MCF 10A (cell line): ENCODE measurements at regions not wholly inside any gene's neighbourhood (a gene's known extent, or its start where the extent isn't known, plus 50 kb on each side); places are given as distances from the start of the nearest gene placed in this dataset.

Experiments
- BruUV-seq: library from RNA; stranded (reverse); fragments of 400-500 nt; replicated peaks from 2 replicates; lab custom pipeline; 2021; lab: Mats Ljungman, UMichigan
- CTCF ChIA-PET: fragments of 300-600 bp; sonication (Branson Sonifier 250); formaldehyde crosslinking; extraction: SDS; loops from one replicate; lab custom pipeline; 2021; ENCODE audit warnings: antibody characterized with exemption, inconsistent platforms; lab: Yijun Ruan, JAX
- POLR2A ChIA-PET: fragments of 300-600, 350-650 bp; sonication (Branson Sonifier 250); formaldehyde crosslinking; extraction: SDS; loops from one replicate; lab custom pipeline; 2020; ENCODE audit warnings: antibody characterized with exemption, inconsistent platforms; lab: Yijun Ruan, JAX
- DNase-seq: peaks from one replicate; pipeline ENCODE4 v3.0.0-alpha.2; 2018; ENCODE audit not compliant: unreplicated experiment
- H3K27ac Mint-ChIP-seq: one replicate; pipeline ENCODE4 v1.8.0; 2022; ENCODE audit warnings: mild to moderate bottlenecking, low read depth, mixed read lengths; ENCODE audit not compliant: unreplicated experiment
- H3K27me3 Mint-ChIP-seq: one replicate; pipeline ENCODE4 v1.8.0; 2022; ENCODE audit warnings: mixed read lengths; ENCODE audit not compliant: insufficient read depth, unreplicated experiment
- H3K36me3 Mint-ChIP-seq: one replicate; pipeline ENCODE4 v1.8.0; 2022; ENCODE audit warnings: mild to moderate bottlenecking, moderate library complexity, mixed read lengths; ENCODE audit not compliant: insufficient read depth, unreplicated experiment
- H3K4me1 Mint-ChIP-seq: one replicate; pipeline ENCODE4 v1.8.0; 2022; ENCODE audit warnings: mixed read lengths; ENCODE audit not compliant: insufficient read depth, unreplicated experiment
- H3K4me3 Mint-ChIP-seq: one replicate; pipeline ENCODE4 v1.8.0; 2022; ENCODE audit warnings: mild to moderate bottlenecking, moderate library complexity, mixed read lengths; ENCODE audit not compliant: unreplicated experiment
- H3K9me3 Mint-ChIP-seq: one replicate; pipeline ENCODE4 v1.8.0; 2022; ENCODE audit warnings: mixed read lengths; ENCODE audit not compliant: unreplicated experiment
- intact Hi-C: fragments of 100-400 bp; cut with micrococcal nuclease; formaldehyde crosslinking; loops from 2 replicates; pipeline ENCODE4 v1.14.1; 2022
- TF ChIP-seq, protein P1 (sequence below): fragments of 200-600 bp; IDR thresholded peaks from one replicate; pipeline ENCODE4 v1.8.0; 2022; ENCODE audit warnings: antibody characterized with exemption, mild to moderate bottlenecking; ENCODE audit not compliant: unreplicated experiment

DNA sequence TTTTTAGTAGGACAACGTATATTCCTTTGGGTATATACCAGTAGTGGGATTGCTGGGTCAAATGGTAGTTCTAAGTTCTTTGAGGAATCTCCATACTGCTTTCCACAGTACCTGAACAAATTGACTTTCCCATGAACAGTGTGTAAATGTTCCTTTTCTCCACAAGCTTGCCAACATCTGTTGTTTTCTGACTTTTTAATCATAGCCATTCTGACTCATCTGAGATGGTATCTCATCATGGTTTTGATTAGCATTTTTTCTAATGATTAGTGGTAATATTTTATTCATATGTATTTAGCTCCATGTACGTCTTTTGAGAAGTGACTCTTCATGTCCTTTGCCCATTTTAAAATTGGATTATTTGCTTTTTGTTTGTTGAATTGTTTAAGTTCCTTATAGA is 58.4 kb upstream of the CERS6 start:
- no peaks in the 10 kb centered on the region for H3K9me3 Mint-ChIP-seq
- TF ChIP-seq, protein P1, sequence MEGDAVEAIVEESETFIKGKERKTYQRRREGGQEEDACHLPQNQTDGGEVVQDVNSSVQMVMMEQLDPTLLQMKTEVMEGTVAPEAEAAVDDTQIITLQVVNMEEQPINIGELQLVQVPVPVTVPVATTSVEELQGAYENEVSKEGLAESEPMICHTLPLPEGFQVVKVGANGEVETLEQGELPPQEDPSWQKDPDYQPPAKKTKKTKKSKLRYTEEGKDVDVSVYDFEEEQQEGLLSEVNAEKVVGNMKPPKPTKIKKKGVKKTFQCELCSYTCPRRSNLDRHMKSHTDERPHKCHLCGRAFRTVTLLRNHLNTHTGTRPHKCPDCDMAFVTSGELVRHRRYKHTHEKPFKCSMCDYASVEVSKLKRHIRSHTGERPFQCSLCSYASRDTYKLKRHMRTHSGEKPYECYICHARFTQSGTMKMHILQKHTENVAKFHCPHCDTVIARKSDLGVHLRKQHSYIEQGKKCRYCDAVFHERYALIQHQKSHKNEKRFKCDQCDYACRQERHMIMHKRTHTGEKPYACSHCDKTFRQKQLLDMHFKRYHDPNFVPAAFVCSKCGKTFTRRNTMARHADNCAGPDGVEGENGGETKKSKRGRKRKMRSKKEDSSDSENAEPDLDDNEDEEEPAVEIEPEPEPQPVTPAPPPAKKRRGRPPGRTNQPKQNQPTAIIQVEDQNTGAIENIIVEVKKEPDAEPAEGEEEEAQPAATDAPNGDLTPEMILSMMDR = no peak
- intact Hi-C loops = no loop called here
- H3K27me3 Mint-ChIP-seq = no peaks in the 10 kb centered on the region
- no peaks in the 10 kb centered on the region for H3K36me3 Mint-ChIP-seq
- no TSS peak for BruUV-seq
- ChIA-PET CTCF (no interaction called here), POLR2A (interaction anchor here (0.6 kb wide), 1 partner anchor 182 kb away, joined by 3 read pairs; no protein-coding TSS in a partner anchor)
- H3K4me3 Mint-ChIP-seq = no peak overlapping the region
- H3K27ac Mint-ChIP-seq = no peak overlapping the region
- DNase-seq = no peak
- peaks cover 7% of the 10 kb centered on the region for H3K4me1 Mint-ChIP-seq

DNA sequence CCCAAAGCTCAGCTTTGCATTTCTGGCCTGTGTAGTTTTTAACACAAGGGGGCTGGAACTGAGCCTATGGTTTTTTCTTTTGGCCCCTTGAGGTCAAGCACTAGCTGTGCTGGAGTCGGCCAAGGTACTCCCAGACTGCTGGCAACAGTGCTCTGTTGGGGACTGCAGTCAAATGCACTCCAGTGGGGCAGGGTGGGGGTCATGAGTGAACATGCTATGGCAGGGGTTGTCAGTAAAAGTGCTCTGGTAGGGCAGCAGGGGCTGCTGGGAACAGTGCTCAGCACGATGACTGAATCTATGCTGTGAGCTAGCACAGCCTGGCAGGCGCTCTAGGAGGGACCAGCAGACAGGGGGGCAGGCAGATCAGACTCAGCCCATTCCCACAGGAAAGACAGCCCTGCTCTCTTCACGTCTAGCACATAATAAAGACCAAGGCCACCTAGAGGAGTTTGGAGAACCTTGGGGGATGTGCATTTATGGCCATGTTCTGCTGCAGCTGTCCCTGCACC is 55.0 kb upstream of the CERS6 start:
- BruUV-seq = no TSS peak
- POLR2A ChIA-PET = interaction anchor here (1.0 kb wide), 1 partner anchor 51 kb away, joined by 3 read pairs; no protein-coding TSS in a partner anchor
- CTCF ChIA-PET = interaction anchor here (0.8 to 1.6 kb wide), 3 partner anchors 284 to 520 kb away, joined by 3 to 5 read pairs (median 3); no protein-coding TSS in a partner anchor
- TF ChIP-seq, protein P1 = no peak
- no peaks in the 10 kb centered on the region for H3K36me3 Mint-ChIP-seq
- H3K27me3 Mint-ChIP-seq = no peaks in the 10 kb centered on the region
- H3K27ac Mint-ChIP-seq = no peak overlapping the region
- H3K4me1 Mint-ChIP-seq = peaks cover 7% of the 10 kb centered on the region
- H3K4me3 Mint-ChIP-seq = no peak overlapping the region
- no peaks in the 10 kb centered on the region for H3K9me3 Mint-ChIP-seq
- no peak for DNase-seq
- intact Hi-C loops = no loop called here

DNA sequence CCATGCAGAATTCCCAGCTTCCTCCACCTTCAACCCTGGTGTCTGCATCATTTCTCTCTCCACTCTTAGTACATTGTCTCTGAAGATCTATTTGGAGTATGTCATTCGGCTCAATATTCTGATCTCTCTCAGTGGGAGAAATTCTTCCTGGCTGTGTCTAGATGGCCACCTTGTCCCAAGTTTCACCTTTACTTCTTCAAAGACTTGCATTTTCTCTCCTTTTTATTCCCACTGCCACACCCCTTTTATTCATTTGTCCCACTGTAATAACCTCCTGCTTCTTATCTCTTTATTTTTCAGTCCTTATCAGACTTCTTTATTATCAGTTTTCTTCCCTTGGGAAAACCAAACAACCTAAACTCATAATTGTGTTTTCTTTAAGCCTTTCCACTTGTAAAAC is 54.3 kb upstream of the CERS6 start:
- intact Hi-C loops = no loop called here
- Mint-ChIP-seq H3K27ac (peak overlapping the region; percentile 61), H3K27me3 (no peaks in the 10 kb centered on the region), H3K4me3 (no peak overlapping the region), H3K36me3 (no peaks in the 10 kb centered on the region), H3K4me1 (peaks cover 7% of the 10 kb centered on the region), H3K9me3 (no peaks in the 10 kb centered on the region)
- POLR2A ChIA-PET = no interaction called here
- CTCF ChIA-PET = interaction anchor here (0.5 to 1.0 kb wide), 3 partner anchors 283 to 1863 kb away, joined by 3 to 5 read pairs (median 5); no protein-coding TSS in a partner anchor
- no TSS peak for BruUV-seq
- no peak for DNase-seq
- TF ChIP-seq, protein P1 = no peak

DNA sequence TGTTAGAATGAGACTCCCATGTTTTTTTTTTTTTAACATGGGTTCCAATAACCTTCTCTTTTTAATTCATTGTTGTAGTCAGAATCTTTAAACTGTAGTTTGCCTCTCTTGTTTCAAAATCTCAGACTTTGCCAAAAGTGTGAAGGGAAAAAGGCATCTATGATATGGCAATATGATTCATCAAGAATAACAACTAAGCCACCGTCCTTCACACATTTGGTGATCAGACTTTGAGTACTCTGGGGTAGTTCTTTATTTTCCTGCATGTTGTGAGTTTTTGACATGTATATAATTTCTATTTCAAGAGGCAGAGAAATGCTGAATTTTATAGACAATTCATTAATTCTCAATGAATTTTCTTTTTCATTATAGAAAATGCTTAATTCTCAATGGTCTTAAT is 53.5 kb upstream of the CERS6 start:
- no TSS peak for BruUV-seq
- intact Hi-C loops = no loop called here
- H3K27ac Mint-ChIP-seq = no peak overlapping the region

More for the DNA sequence above, 53.5 kb upstream of the CERS6 start:
- POLR2A ChIA-PET = no interaction called here
- TF ChIP-seq, protein P1 = no peak
- Mint-ChIP-seq H3K27me3 (no peaks in the 10 kb centered on the region), H3K36me3 (no peaks in the 10 kb centered on the region), H3K4me1 (peaks cover 6% of the 10 kb centered on the region), H3K9me3 (no peaks in the 10 kb centered on the region), H3K4me3 (no peak overlapping the region)
- DNase-seq = no peak
- CTCF ChIA-PET = interaction anchor here (0.7 to 0.9 kb wide), 2 partner anchors 12 to 27 kb away, joined by 3 to 4 read pairs; no protein-coding TSS in a partner anchor
